ENCODE measurements at regions not wholly inside any gene's neighbourhood (a gene's known extent, or its start where the extent isn't known, plus 50 kb on each side); places are given as distances from the start of the nearest gene placed in this dataset.

DNA sequence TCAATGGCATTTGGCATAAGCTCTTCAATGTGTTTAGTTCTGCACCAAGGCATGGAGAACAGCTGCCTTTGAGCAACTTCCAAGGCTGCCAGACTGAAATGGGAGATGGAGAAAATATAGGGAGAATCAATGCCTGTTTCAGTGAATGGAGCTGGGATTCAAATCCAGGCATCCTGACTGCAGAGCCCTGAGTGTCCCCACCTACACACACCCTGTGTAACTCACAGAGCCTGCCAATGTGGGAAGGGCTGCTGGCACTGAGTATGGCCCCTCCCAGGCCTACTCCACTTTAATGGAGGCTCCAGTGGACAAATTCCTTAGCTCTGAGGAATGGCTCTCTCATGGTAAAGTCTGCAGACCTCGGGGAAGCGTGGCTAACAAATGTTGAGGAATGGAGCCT, 145.6 kb upstream of the TNR start:
- H3K4me3 ChIP-seq (ENCODE audit: insufficient read depth, low read depth, low read length) = no peak overlapping the region
- no peaks in the 10 kb centered on the region for H3K36me3 ChIP-seq (ENCODE audit: insufficient read depth, low read length)
- Mint-ChIP-seq H3K27ac (ENCODE audit: unreplicated experiment) (no peak overlapping the region), H3K4me1 (ENCODE audit: low read depth, unreplicated experiment) (peaks cover 9% of the 10 kb centered on the region), H3K9me3 (ENCODE audit: unreplicated experiment) (peaks cover 5% of the 10 kb centered on the region), H3K4me3 (ENCODE audit: unreplicated experiment) (no peak overlapping the region), H3K27me3 (ENCODE audit: low read depth, unreplicated experiment) (peaks cover 23% of the 10 kb centered on the region), H3K36me3 (ENCODE audit: low read depth, unreplicated experiment) (peaks cover 6% of the 10 kb centered on the region)
- H3K9ac ChIP-seq (ENCODE audit: low read length) = no peak overlapping the region
- H3K27me3 ChIP-seq (ENCODE audit: insufficient read depth, low read length) = no peaks in the 10 kb centered on the region
- H3K9me3 ChIP-seq (ENCODE audit: insufficient read depth, low read depth, low read length) = no peaks in the 10 kb centered on the region
- H4K20me1 ChIP-seq (ENCODE audit: insufficient read depth, low read length) = no peaks in the 10 kb centered on the region
- TF ChIP-seq, protein P1, sequence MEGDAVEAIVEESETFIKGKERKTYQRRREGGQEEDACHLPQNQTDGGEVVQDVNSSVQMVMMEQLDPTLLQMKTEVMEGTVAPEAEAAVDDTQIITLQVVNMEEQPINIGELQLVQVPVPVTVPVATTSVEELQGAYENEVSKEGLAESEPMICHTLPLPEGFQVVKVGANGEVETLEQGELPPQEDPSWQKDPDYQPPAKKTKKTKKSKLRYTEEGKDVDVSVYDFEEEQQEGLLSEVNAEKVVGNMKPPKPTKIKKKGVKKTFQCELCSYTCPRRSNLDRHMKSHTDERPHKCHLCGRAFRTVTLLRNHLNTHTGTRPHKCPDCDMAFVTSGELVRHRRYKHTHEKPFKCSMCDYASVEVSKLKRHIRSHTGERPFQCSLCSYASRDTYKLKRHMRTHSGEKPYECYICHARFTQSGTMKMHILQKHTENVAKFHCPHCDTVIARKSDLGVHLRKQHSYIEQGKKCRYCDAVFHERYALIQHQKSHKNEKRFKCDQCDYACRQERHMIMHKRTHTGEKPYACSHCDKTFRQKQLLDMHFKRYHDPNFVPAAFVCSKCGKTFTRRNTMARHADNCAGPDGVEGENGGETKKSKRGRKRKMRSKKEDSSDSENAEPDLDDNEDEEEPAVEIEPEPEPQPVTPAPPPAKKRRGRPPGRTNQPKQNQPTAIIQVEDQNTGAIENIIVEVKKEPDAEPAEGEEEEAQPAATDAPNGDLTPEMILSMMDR (IDR thresholded peaks at IDR 0.05; ENCODE audit: insufficient read depth, low read depth, low read length) = no peak
- no peak for TF ChIP-seq EZH2 (IDR thresholded peaks at IDR 0.05; ENCODE audit: insufficient read depth, low read length)
- DNase-seq (ENCODE audit: low read depth) (no peak), FAIRE-seq (no peak)
- no peak overlapping the region for H3K4me2 ChIP-seq (ENCODE audit: low read length)
- H2AFZ ChIP-seq (ENCODE audit: low read depth, low read length) = no peak overlapping the region
- H3K27ac ChIP-seq (ENCODE audit: low read depth, low read length) = no peak overlapping the region
- H3K4me1 ChIP-seq (ENCODE audit: insufficient read depth, low read length) = no peaks in the 10 kb centered on the region
- H3K79me2 ChIP-seq (ENCODE audit: insufficient read depth, low read length) = no peaks in the 10 kb centered on the region

DNA sequence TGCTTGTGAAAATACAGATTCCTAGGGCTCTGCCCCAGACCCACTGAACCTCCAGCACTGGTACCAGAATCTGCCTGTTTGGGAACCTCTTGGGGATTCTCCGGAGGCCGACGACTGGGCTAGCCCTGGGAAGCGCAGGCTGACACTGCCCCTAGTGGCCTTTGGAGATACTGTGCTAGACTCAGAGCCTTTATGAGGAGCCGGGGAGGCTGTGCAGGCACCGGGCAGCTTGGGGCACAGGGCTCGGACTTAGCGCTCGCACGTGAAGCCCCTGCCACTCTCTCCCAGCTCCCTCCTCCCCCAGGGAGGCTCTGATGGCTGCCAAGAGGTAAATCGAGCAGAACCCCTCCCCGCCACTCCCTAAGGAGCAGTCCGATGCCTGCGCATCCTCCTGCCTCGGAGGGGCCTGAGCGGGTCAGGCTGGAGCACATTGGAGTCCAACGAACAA, 144.6 kb upstream of the TNR start:
- TF ChIP-seq, protein P1 (IDR thresholded peaks at IDR 0.05; ENCODE audit: insufficient read depth, low read depth, low read length) = peak; percentile 63
- no peak for TF ChIP-seq EZH2 (IDR thresholded peaks at IDR 0.05; ENCODE audit: insufficient read depth, low read length)
- no peaks in the 10 kb centered on the region for H3K79me2 ChIP-seq (ENCODE audit: insufficient read depth, low read length)
- no peaks in the 10 kb centered on the region for H3K27me3 ChIP-seq (ENCODE audit: insufficient read depth, low read length)
- H3K9ac ChIP-seq (ENCODE audit: low read length) = no peak overlapping the region
- H3K4me3 ChIP-seq (ENCODE audit: insufficient read depth, low read depth, low read length) = no peak overlapping the region
- no peaks in the 10 kb centered on the region for H3K4me1 ChIP-seq (ENCODE audit: insufficient read depth, low read length)
- H3K36me3 Mint-ChIP-seq (ENCODE audit: low read depth, unreplicated experiment) = peaks cover 6% of the 10 kb centered on the region
- H3K4me1 Mint-ChIP-seq (ENCODE audit: low read depth, unreplicated experiment) = peaks cover 9% of the 10 kb centered on the region
- no peak overlapping the region for H3K27ac ChIP-seq (ENCODE audit: low read depth, low read length)
- no peaks in the 10 kb centered on the region for H3K36me3 ChIP-seq (ENCODE audit: insufficient read depth, low read length)
- no peak for DNase-seq (ENCODE audit: low read depth)
- H3K4me2 ChIP-seq (ENCODE audit: low read length) = peak overlapping the region; percentile 62
- FAIRE-seq = no peak
- no peaks in the 10 kb centered on the region for H4K20me1 ChIP-seq (ENCODE audit: insufficient read depth, low read length)
- no peak overlapping the region for H3K4me3 Mint-ChIP-seq (ENCODE audit: unreplicated experiment)
- H3K27me3 Mint-ChIP-seq (ENCODE audit: low read depth, unreplicated experiment) = peaks cover 23% of the 10 kb centered on the region
- H2AFZ ChIP-seq (ENCODE audit: low read depth, low read length) = peak overlapping the region; percentile 52
- H3K9me3 ChIP-seq (ENCODE audit: insufficient read depth, low read depth, low read length) = no peaks in the 10 kb centered on the region
- no peak overlapping the region for H3K27ac Mint-ChIP-seq (ENCODE audit: unreplicated experiment)
- H3K9me3 Mint-ChIP-seq (ENCODE audit: unreplicated experiment) = peaks cover 5% of the 10 kb centered on the region

DNA sequence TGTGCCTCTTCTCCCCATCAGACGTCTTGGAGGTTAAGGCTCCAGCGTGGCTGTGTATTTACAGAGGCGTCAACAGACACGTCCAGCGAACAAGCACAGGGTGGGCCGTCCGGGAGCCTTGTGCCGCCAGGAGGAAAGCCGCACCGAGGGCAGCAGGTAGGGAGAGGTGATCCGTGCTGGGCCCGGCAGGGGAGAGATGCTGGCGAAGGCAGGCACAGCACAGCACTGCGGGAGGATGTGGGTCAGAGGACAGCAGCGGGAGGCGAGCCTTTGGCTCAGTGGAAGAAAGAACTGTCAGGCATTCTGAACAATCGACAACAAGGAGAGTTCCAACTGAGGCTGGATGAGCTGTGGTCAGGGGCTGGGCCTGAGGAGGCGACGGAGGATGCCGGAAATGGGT, 144.1 kb upstream of the TNR start:
- peak overlapping the region; percentile 52 for H2AFZ ChIP-seq (ENCODE audit: low read depth, low read length)
- peaks cover 9% of the 10 kb centered on the region for H3K4me1 Mint-ChIP-seq (ENCODE audit: low read depth, unreplicated experiment)
- peaks cover 4% of the 10 kb centered on the region for H3K36me3 Mint-ChIP-seq (ENCODE audit: low read depth, unreplicated experiment)
- H3K4me1 ChIP-seq (ENCODE audit: insufficient read depth, low read length) = no peaks in the 10 kb centered on the region
- H3K9ac ChIP-seq (ENCODE audit: low read length) = no peak overlapping the region
- H4K20me1 ChIP-seq (ENCODE audit: insufficient read depth, low read length) = no peaks in the 10 kb centered on the region
- H3K27ac Mint-ChIP-seq (ENCODE audit: unreplicated experiment) = no peak overlapping the region
- no peaks in the 10 kb centered on the region for H3K36me3 ChIP-seq (ENCODE audit: insufficient read depth, low read length)
- no peak overlapping the region for H3K4me3 Mint-ChIP-seq (ENCODE audit: unreplicated experiment)
- H3K4me3 ChIP-seq (ENCODE audit: insufficient read depth, low read depth, low read length) = no peak overlapping the region
- peaks cover 3% of the 10 kb centered on the region for H3K9me3 Mint-ChIP-seq (ENCODE audit: unreplicated experiment)
- no peaks in the 10 kb centered on the region for H3K9me3 ChIP-seq (ENCODE audit: insufficient read depth, low read depth, low read length)
- H3K27me3 Mint-ChIP-seq (ENCODE audit: low read depth, unreplicated experiment) = peaks cover 22% of the 10 kb centered on the region
- peak overlapping the region; percentile 62 for H3K4me2 ChIP-seq (ENCODE audit: low read length)
- no peaks in the 10 kb centered on the region for H3K79me2 ChIP-seq (ENCODE audit: insufficient read depth, low read length)
- DNase-seq (ENCODE audit: low read depth) (no peak), FAIRE-seq (no peak)
- no peak overlapping the region for H3K27ac ChIP-seq (ENCODE audit: low read depth, low read length)
- TF ChIP-seq, protein P1 (IDR thresholded peaks at IDR 0.05; ENCODE audit: insufficient read depth, low read depth, low read length) = no peak
- TF ChIP-seq EZH2 (IDR thresholded peaks at IDR 0.05; ENCODE audit: insufficient read depth, low read length) = no peak
- no peaks in the 10 kb centered on the region for H3K27me3 ChIP-seq (ENCODE audit: insufficient read depth, low read length)
